Neural crest cell (in vitro differentiated cells): ENCODE measurements at regions not wholly inside any gene's neighbourhood (a gene's known extent, or its start where the extent isn't known, plus 50 kb on each side); places are given as distances from the start of the nearest gene placed in this dataset.
A peak's percentile ranks its signal among the peaks of the same experiment; 100 is the strongest.

Experiments used
- DNase-seq: peaks from one replicate; pipeline ENCODE4 v3.0.0; 2021; ENCODE audit warnings: low read depth, mixed read lengths, low spot score
- H3K27ac Mint-ChIP-seq: one replicate; pipeline ENCODE4 v1.8.0; 2021; ENCODE audit warnings: mild to moderate bottlenecking, mixed read lengths; ENCODE audit not compliant: unreplicated experiment
- H3K27me3 Mint-ChIP-seq: 2 replicates; pipeline ENCODE4 v1.8.0; 2021; ENCODE audit warnings: low read depth, mild to moderate bottlenecking, mixed read lengths
- H3K36me3 Mint-ChIP-seq: 2 replicates; pipeline ENCODE4 v1.8.0; 2021; ENCODE audit warnings: low read depth, mild to moderate bottlenecking, mixed read lengths
- H3K4me1 Mint-ChIP-seq: 2 replicates; pipeline ENCODE4 v1.8.0; 2021; ENCODE audit warnings: mixed read lengths
- H3K4me3 Mint-ChIP-seq: one replicate; pipeline ENCODE4 v1.8.0; 2021; ENCODE audit warnings: mild to moderate bottlenecking, mixed read lengths
- H3K9me3 Mint-ChIP-seq: 2 replicates; pipeline ENCODE4 v1.8.0; 2021; ENCODE audit warnings: mixed read lengths
- TF ChIP-seq, protein P1 (sequence below): fragments of 200-600 bp; sonication (generic); conservative IDR thresholded peaks from 2 replicates; pipeline ENCODE4 v1.5.0; 2021; ENCODE audit warnings: antibody characterized with exemption, mild to moderate bottlenecking

DNA sequence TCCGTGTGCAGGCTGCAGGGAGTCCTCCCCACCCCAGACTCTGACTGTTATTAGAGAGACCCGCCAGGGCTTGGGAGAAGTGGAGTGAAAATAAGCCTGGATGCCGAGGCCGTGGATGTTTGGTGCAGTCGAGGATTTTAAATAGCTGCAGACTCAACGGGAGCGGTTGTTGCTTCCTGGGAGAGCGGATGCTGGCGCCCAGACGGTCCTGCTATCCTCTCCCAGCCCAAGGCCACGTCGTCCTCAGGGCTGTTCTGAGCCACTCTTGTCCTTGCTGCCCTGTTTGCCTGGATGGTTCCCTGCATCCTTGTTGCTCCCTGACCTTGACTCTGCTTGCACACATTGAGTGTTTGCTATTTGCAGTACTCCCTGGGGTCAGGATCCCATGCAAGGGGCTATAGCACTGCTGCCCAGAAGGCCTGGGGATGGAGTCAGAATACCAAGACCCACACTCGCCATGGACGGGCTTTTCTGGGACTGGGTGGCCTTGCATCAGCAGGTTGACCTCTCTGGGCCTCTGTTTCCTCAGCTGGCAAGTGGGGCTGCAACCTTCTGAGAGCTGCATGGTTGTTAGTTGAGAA is 205.3 kb upstream of the C1orf174 start:
- H3K27me3 Mint-ChIP-seq, result peaks cover 2% of the 10 kb centered on the region
- H3K27ac Mint-ChIP-seq, result no peak overlapping the region
- TF ChIP-seq, protein P1, sequence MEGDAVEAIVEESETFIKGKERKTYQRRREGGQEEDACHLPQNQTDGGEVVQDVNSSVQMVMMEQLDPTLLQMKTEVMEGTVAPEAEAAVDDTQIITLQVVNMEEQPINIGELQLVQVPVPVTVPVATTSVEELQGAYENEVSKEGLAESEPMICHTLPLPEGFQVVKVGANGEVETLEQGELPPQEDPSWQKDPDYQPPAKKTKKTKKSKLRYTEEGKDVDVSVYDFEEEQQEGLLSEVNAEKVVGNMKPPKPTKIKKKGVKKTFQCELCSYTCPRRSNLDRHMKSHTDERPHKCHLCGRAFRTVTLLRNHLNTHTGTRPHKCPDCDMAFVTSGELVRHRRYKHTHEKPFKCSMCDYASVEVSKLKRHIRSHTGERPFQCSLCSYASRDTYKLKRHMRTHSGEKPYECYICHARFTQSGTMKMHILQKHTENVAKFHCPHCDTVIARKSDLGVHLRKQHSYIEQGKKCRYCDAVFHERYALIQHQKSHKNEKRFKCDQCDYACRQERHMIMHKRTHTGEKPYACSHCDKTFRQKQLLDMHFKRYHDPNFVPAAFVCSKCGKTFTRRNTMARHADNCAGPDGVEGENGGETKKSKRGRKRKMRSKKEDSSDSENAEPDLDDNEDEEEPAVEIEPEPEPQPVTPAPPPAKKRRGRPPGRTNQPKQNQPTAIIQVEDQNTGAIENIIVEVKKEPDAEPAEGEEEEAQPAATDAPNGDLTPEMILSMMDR, result no peak
- H3K9me3 Mint-ChIP-seq, result no peaks in the 10 kb centered on the region
- H3K36me3 Mint-ChIP-seq, result no peaks in the 10 kb centered on the region
- H3K4me3 Mint-ChIP-seq, result no peak overlapping the region
- DNase-seq, result no peak
- peaks cover 21% of the 10 kb centered on the region for H3K4me1 Mint-ChIP-seq

DNA sequence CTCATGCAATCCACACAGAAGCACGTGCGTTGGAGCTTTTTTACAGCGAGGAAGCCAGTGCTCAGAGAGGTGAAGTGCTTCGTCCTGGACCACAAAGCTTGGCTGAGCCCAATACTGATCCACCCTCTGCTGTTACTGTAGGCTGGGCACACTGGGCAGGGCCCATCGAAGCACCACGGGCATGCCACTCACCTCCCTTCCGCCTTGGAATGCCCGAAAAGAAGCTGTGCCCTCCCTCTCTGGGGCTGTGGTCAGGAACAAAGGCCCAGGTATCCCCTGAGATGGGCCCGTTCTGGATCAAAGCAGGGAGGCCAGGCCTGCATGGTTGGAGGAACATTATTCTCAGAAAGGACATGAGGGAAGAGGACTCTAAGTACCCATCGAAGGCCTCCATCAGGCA is 206.7 kb upstream of the C1orf174 start:
- Mint-ChIP-seq H3K27ac (no peak overlapping the region), H3K9me3 (no peaks in the 10 kb centered on the region), H3K4me3 (no peak overlapping the region), H3K36me3 (no peaks in the 10 kb centered on the region), H3K27me3 (peaks cover 2% of the 10 kb centered on the region), H3K4me1 (peaks cover 15% of the 10 kb centered on the region)
- TF ChIP-seq, protein P1, result no peak
- DNase-seq, result no peak

DNA sequence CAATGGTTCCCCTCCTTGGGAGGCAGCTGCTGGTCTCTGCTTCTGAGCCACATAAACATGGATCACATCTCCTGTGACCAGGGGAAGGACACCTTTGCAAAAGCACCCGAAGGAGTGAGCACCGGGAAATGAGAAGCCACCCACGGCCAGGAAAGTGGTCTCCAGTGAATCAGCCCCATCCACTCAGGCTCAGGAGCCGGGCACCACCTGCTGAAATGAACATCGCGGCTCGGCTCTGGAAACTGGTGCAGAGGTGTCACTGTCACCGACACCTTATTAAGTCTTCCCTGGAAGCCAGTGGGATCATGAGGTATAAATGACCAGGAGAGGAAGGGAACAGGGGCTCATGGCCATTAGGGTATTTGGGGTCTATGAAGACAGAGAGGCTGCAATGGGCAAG is 207.2 kb upstream of the C1orf174 start:
- Mint-ChIP-seq H3K36me3 (no peaks in the 10 kb centered on the region), H3K4me1 (peaks cover 15% of the 10 kb centered on the region), H3K27me3 (peaks cover 2% of the 10 kb centered on the region), H3K27ac (peak overlapping the region; percentile 57), H3K9me3 (no peaks in the 10 kb centered on the region), H3K4me3 (no peak overlapping the region)
- TF ChIP-seq, protein P1, result no peak
- DNase-seq, result no peak

DNA sequence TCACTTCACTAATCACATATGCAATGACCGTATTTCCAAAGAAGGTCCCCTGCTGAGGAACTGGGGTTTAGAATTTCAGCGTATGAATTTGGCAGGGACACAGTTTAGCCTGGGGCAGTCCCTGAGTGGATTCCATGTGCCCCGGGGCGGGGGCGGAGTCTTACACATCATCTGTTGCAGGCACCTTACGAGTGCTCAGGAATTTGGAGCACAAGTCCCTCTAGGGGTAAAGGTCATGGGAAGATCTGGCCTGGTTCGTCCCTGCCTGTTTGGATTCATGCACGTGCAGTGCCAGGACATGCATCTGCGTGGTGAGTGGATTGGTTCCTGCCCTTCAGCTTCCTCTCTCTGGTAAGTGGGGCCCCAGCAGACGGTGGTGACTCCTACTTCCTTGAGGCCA is 208.3 kb upstream of the C1orf174 start:
- H3K27ac Mint-ChIP-seq, result no peak overlapping the region
- TF ChIP-seq, protein P1, result no peak
- DNase-seq, result no peak
- H3K4me3 Mint-ChIP-seq, result no peak overlapping the region
- peaks cover 15% of the 10 kb centered on the region for H3K4me1 Mint-ChIP-seq
- no peaks in the 10 kb centered on the region for H3K9me3 Mint-ChIP-seq
- no peaks in the 10 kb centered on the region for H3K36me3 Mint-ChIP-seq
- no peaks in the 10 kb centered on the region for H3K27me3 Mint-ChIP-seq

DNA sequence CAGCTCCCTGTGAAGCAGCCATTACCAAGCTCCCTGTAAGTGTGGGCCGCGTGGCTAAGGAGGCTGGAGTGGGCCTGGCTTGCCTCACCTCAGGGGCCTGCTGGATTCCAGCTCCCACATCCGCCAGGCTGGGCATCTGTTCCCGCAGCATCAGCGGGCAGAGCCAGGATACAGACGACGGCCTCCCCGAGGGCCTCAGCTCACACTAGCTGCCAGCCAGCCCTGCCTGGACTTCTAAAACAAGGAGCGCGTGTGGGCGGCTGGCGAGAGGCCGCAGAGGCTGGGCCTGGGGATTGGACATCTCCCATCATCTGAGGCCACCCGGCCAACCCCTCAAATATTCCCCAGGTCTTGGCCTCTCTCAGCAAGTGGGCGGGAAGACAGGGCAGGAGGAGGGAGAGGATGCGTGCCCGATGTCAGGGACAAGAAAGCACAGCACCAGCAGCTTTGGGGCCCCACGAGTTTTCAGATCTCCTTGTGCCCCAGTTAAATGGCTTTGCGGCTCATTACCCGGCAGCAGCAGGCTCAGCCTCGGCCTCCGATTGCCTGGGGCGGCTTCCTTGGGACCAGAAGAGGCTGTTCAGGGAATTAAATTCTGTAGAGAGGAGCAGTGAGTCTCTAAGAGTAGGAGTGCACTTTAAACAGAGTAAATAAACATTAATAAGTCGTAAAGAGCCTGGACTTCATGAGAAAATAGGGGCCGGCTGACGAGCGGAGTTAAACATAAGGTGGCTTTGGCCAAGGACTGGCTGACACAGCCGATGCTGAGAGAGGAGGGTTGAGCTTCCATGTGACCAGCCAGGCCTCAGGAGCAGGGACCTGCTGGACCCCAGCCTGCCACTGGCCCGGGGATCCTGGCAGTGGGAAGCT is 208.9 kb upstream of the C1orf174 start:
- no peaks in the 10 kb centered on the region for H3K9me3 Mint-ChIP-seq
- H3K4me1 Mint-ChIP-seq, result peaks cover 15% of the 10 kb centered on the region
- peak overlapping the region; percentile 50 for H3K27ac Mint-ChIP-seq

More for the DNA sequence above, 208.9 kb upstream of the C1orf174 start:
- Mint-ChIP-seq H3K27me3 (no peaks in the 10 kb centered on the region), H3K4me3 (no peak overlapping the region), H3K36me3 (no peaks in the 10 kb centered on the region)
- no peak for DNase-seq
- TF ChIP-seq, protein P1, result no peak
